Activated CD4-positive, alpha-beta T cell treated with anti-CD3 and anti-CD28 coated beads, Interleukin-2, amount 50 U/mL, for 48 hours (primary cell): ENCODE measurements at regions not wholly inside any gene's neighbourhood (a gene's known extent, or its start where the extent isn't known, plus 50 kb on each side); places are given as distances from the start of the nearest gene placed in this dataset.
A peak's percentile ranks its signal among the peaks of the same experiment; 100 is the strongest.
"Not testable (repeated sequence)": the region's sequence is repeated elsewhere in the genome, so short reads cannot be mapped to it uniquely, and the experiment has no call there.

Experiments
- DNase-seq, 2 experiments: peaks; one replicate each; pipeline ENCODE4 v3.0.0-alpha.2; 2020

- DNase-seq = no peak
These were observed 156.3 kb downstream of the CYSLTR2 start for GRCh38 chr13:48810013-48810412.

- DNase-seq = no peak
These were observed 159.8 kb downstream of the CYSLTR2 start for GRCh38 chr13:48813518-48813917.

- no peak for DNase-seq
These were observed 159.0 kb upstream of the FNDC3A start for GRCh38 chr13:48816700-48817099.

- no peak for DNase-seq
These were observed 158.4 kb upstream of the FNDC3A start for GRCh38 chr13:48817166-48817802.

- no peak for DNase-seq
These were observed 157.0 kb upstream of the FNDC3A start for GRCh38 chr13:48818495-48819356.

GRCh38 chr13:48819376-48819775 is 156.3 kb upstream of the FNDC3A start:
- DNase-seq = no peak

GRCh38 chr13:48819899-48820298 is 155.8 kb upstream of the FNDC3A start:
- DNase-seq = no peak

GRCh38 chr13:48823526-48823925 is 152.2 kb upstream of the FNDC3A start:
- DNase-seq = not testable (repeated sequence)

GRCh38 chr13:48826039-48826438 is 149.7 kb upstream of the FNDC3A start:
- DNase-seq = no peak

GRCh38 chr13:48826922-48827454 is 148.7 kb upstream of the FNDC3A start:
- not testable (repeated sequence) for DNase-seq

- peak in 1 of 2 experiments; percentile 10 for DNase-seq
These were observed 148.0 kb upstream of the FNDC3A start for GRCh38 chr13:48827709-48828108.

GRCh38 chr13:48828962-48829411 is 146.7 kb upstream of the FNDC3A start:
- DNase-seq = no peak

GRCh38 chr13:48829536-48829935 is 146.2 kb upstream of the FNDC3A start:
- DNase-seq = no peak

GRCh38 chr13:48831248-48831647 is 144.5 kb upstream of the FNDC3A start:
- no peak for DNase-seq

- DNase-seq = no peak
These were observed 142.3 kb upstream of the FNDC3A start for GRCh38 chr13:48833412-48833811.

GRCh38 chr13:48835326-48835725 is 140.4 kb upstream of the FNDC3A start:
- DNase-seq = not testable (repeated sequence)

- no peak for DNase-seq
These were observed 137.3 kb upstream of the FNDC3A start for GRCh38 chr13:48838193-48838973.

- no peak for DNase-seq
These were observed 136.5 kb upstream of the FNDC3A start for GRCh38 chr13:48839171-48839570.

GRCh38 chr13:48840366-48840765 is 135.3 kb upstream of the FNDC3A start:
- no peak for DNase-seq

GRCh38 chr13:48842316-48842715 is 133.4 kb upstream of the FNDC3A start:
- no peak for DNase-seq

GRCh38 chr13:48843630-48844380 is 131.9 kb upstream of the FNDC3A start:
- DNase-seq = no peak

GRCh38 chr13:48844676-48845075 is 131.0 kb upstream of the FNDC3A start:
- DNase-seq = no peak
